OCI-LY7 (cell line): ENCODE measurements at regions not wholly inside any gene's neighbourhood (a gene's known extent, or its start where the extent isn't known, plus 50 kb on each side); places are given as distances from the start of the nearest gene placed in this dataset.

Experiments
- BruUV-seq: library from RNA; stranded (reverse); fragments of 400-500 nt; replicated peaks from 2 replicates; lab custom pipeline; 2021; lab: Mats Ljungman, UMichigan
- CTCF ChIA-PET: fragments of 300-600 bp; sonication (Branson Sonifier 250); formaldehyde crosslinking; loops from one replicate; lab custom pipeline; 2022; ENCODE audit warnings: antibody characterized with exemption; ENCODE audit not compliant: unreplicated experiment; lab: Charles Lee
- POLR2A ChIA-PET: fragments of 300-600 bp; sonication (Branson Sonifier 250); formaldehyde crosslinking; loops from one replicate; lab custom pipeline; 2022; ENCODE audit warnings: antibody characterized with exemption; lab: Charles Lee
- DNase-seq: peaks from one replicate; pipeline ENCODE4 v3.0.0-alpha.2; 2015; ENCODE audit warnings: low spot score
- H2AFZ ChIP-seq: fragments of 200-600 bp; sonication (generic), shearing (Covaris generic); 2 replicates; pipeline ENCODE4 v1.6.1; 2014; ENCODE audit warnings: mild to moderate bottlenecking, antibody characterized with exemption, low read length, moderate library complexity
- H3K27ac ChIP-seq: fragments of 200-600 bp; sonication (generic); 2 replicates; pipeline ENCODE4 v1.5.1; 2014; ENCODE audit warnings: mixed run types, low read depth, mild to moderate bottlenecking, moderate library complexity, low read length, inconsistent platforms; ENCODE audit not compliant: poor library complexity, severe bottlenecking
- H3K36me3 ChIP-seq: fragments of 200-600 bp; sonication (generic); 2 replicates; pipeline ENCODE4 v1.6.1; 2014; ENCODE audit warnings: mild to moderate bottlenecking, antibody characterized with exemption, low read length, moderate library complexity, mixed read lengths; ENCODE audit not compliant: insufficient read depth
- H3K4me1 ChIP-seq: fragments of 200-600 bp; sonication (generic); 2 replicates; pipeline ENCODE4 v1.5.1; 2014; ENCODE audit warnings: mild to moderate bottlenecking, low read length; ENCODE audit not compliant: insufficient read depth, poor library complexity, severe bottlenecking
- H3K4me2 ChIP-seq: fragments of 200-600 bp; sonication (generic); 2 replicates; pipeline ENCODE4 v1.6.1; 2014; ENCODE audit warnings: mild to moderate bottlenecking, low read length
- H3K4me3 ChIP-seq: fragments of 200-600 bp; sonication (generic); 2 replicates; pipeline ENCODE4 v1.5.1; 2014; ENCODE audit warnings: mild to moderate bottlenecking, low read depth, low read length; ENCODE audit not compliant: poor library complexity, severe bottlenecking
- H3K79me2 ChIP-seq: fragments of 200-600 bp; sonication (generic); 2 replicates; pipeline ENCODE4 v1.6.1; 2016; ENCODE audit warnings: low read depth, mild to moderate bottlenecking, low read length, moderate library complexity, mixed read lengths; ENCODE audit not compliant: insufficient read depth
- H3K9me2 ChIP-seq: fragments of 200-600 bp; sonication (generic); 2 replicates; pipeline ENCODE4 v1.6.1; 2016; ENCODE audit warnings: mild to moderate bottlenecking, low read length, mixed read lengths; ENCODE audit not compliant: insufficient read depth
- H3K9me3 ChIP-seq: fragments of 200-600 bp; sonication (generic); 2 replicates; pipeline ENCODE4 v1.6.1; 2014; ENCODE audit warnings: mild to moderate bottlenecking, mixed run types, low read length, mixed read lengths
- H4K20me1 ChIP-seq: fragments of 200-600 bp; sonication (generic); 2 replicates; pipeline ENCODE4 v1.6.1; 2014; ENCODE audit warnings: mild to moderate bottlenecking, antibody characterized with exemption, low read length, moderate library complexity, mixed read lengths; ENCODE audit not compliant: insufficient read depth
- CTCF ChIP-seq: fragments of 200-600 bp; sonication (generic); conservative IDR thresholded peaks from 2 replicates; pipeline ENCODE4 v1.5.1; 2014; ENCODE audit warnings: mild to moderate bottlenecking, antibody characterized with exemption, low read length, moderate library complexity, mixed read lengths
- EZH2phosphoT487 ChIP-seq: fragments of 200-600 bp; sonication (generic); IDR thresholded peaks from 2 replicates; pipeline ENCODE4 v1.6.1; 2018; ENCODE audit warnings: low read depth, borderline replicate concordance, mild to moderate bottlenecking, mixed run types, antibody characterized with exemption, low read length, moderate library complexity, mixed read lengths
- intact Hi-C: fragments of 100-400 bp; cut with micrococcal nuclease; formaldehyde crosslinking; loops from one replicate; pipeline ENCODE4 v1.10.0; 2022; ENCODE audit not compliant: unreplicated experiment

GRCh38 chr13:89490661-89491060 lies 1819.5 kb downstream of the SLITRK5 start:
- POLR2A ChIA-PET: interaction anchor here (1.0 to 1.1 kb wide), 2 partner anchors 8 to 13 kb away, joined by 3 read pairs; no protein-coding TSS in a partner anchor
- H2AFZ ChIP-seq: no peak overlapping the region
- H3K9me3 ChIP-seq: peaks cover 23% of the 10 kb centered on the region
- H3K4me3 ChIP-seq: no peak overlapping the region
- no peak overlapping the region for H3K4me2 ChIP-seq
- no peaks in the 10 kb centered on the region for H3K9me2 ChIP-seq
- DNase-seq: no peak
- H3K79me2 ChIP-seq: no peaks in the 10 kb centered on the region
- H3K36me3 ChIP-seq: no peaks in the 10 kb centered on the region
- no peaks in the 10 kb centered on the region for H3K4me1 ChIP-seq
- TF ChIP-seq CTCF (no peak), EZH2phosphoT487 (no peak)
- H4K20me1 ChIP-seq: no peaks in the 10 kb centered on the region
- H3K27ac ChIP-seq: no peak overlapping the region
- no TSS peak for BruUV-seq
- CTCF ChIA-PET: no interaction called here
- intact Hi-C loops: no loop called here

DNA sequence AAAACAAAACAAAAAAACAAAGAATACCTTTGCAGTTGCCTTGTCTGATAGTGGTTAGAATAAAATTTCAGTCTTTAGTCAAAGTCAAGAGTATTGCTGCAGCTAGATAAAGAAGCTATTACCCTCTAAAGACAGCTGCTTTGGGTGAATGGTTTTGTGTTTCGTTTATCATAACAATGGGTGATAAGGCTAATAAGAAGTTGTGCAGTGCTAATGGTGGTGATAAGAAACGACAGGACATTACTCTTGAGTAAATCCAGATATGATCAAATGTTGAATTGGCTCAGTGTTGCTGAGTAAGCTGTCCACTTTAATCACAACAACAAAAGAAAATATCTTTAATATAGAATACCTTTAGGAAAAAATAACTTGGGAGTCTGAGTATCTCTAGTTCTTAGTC lies 1825.3 kb downstream of the SLITRK5 start:
- Histone ChIP-seq H3K4me2 (no peak overlapping the region), H2AFZ (no peak overlapping the region), H3K79me2 (no peaks in the 10 kb centered on the region), H3K27ac (no peak overlapping the region), H3K4me1 (no peaks in the 10 kb centered on the region), H3K9me3 (0 out of 2 replicates have a peak, but pooled peaks cover 8% of the 10 kb centered on the region), H3K36me3 (no peaks in the 10 kb centered on the region), H3K9me2 (no peaks in the 10 kb centered on the region), H3K4me3 (no peak overlapping the region), H4K20me1 (no peaks in the 10 kb centered on the region)
- no peak for DNase-seq
- intact Hi-C loops: no loop called here
- ChIA-PET CTCF (no interaction called here), POLR2A (interaction anchor here (0.7 kb wide), 1 partner anchor 76 kb away, joined by 5 read pairs; no protein-coding TSS in a partner anchor)
- no peak for TF ChIP-seq CTCF
- TF ChIP-seq EZH2phosphoT487: no peak
- BruUV-seq: no TSS peak

- Histone ChIP-seq H3K27ac (no peak overlapping the region), H2AFZ (no peak overlapping the region), H4K20me1 (no peaks in the 10 kb centered on the region), H3K9me3 (0 out of 2 replicates have a peak, but pooled peaks cover 8% of the 10 kb centered on the region), H3K4me3 (no peak overlapping the region), H3K36me3 (no peaks in the 10 kb centered on the region), H3K4me2 (no peak overlapping the region), H3K79me2 (no peaks in the 10 kb centered on the region), H3K4me1 (no peaks in the 10 kb centered on the region), H3K9me2 (no peaks in the 10 kb centered on the region)
- CTCF ChIA-PET: no interaction called here
- no TSS peak for BruUV-seq
- DNase-seq: no peak
- POLR2A ChIA-PET: interaction anchor here (0.9 kb wide), 1 partner anchor 53 kb away, joined by 3 read pairs; no protein-coding TSS in a partner anchor
- intact Hi-C loops: no loop called here
- TF ChIP-seq CTCF (no peak), EZH2phosphoT487 (no peak)
These were observed 1826.5 kb downstream of the SLITRK5 start for GRCh38 chr13:89497658-89498057.
